OCI-LY3 (cell line): ENCODE measurements at regions not wholly inside any gene's neighbourhood (a gene's known extent, or its start where the extent isn't known, plus 50 kb on each side); places are given as distances from the start of the nearest gene placed in this dataset.
"Not testable (repeated sequence)": the region's sequence is repeated elsewhere in the genome, so short reads cannot be mapped to it uniquely, and the experiment has no call there.

Source experiments
- H2AFZ ChIP-seq: fragments of 200-600, 300-600 bp; shearing (Covaris generic); 2 replicates; pipeline ENCODE4 v1.6.0; 2014; ENCODE audit warnings: antibody characterized with exemption, low read depth, low read length
- H3K27ac ChIP-seq: fragments of 200-600, 300-600 bp; sonication (generic); 2 replicates; pipeline ENCODE4 v1.5.1; 2014; ENCODE audit warnings: mild to moderate bottlenecking, low read length, moderate library complexity, mixed read lengths
- H3K27me3 ChIP-seq: fragments of 200-600, 300-600 bp; sonication (generic); 2 replicates; pipeline ENCODE4 v1.6.1; 2014; ENCODE audit warnings: low read depth, low read length, mixed read lengths
- H3K36me3 ChIP-seq: fragments of 200-600, 300-600 bp; sonication (generic); replicated peaks from 2 replicates; pipeline ENCODE3; 2014; ENCODE audit warnings: low read depth, low read length, mixed read lengths
- H3K4me1 ChIP-seq: fragments of 300-600, 200-600 bp; sonication (generic); 2 replicates; pipeline ENCODE4 v1.6.1; 2014; ENCODE audit warnings: low read length, mixed read lengths
- H3K4me2 ChIP-seq: fragments of 200-600, 300-600 bp; sonication (generic); 2 replicates; pipeline ENCODE4 v1.6.1; 2014; ENCODE audit warnings: low read length, mixed read lengths
- H3K4me3 ChIP-seq: fragments of 300-600, 200-600 bp; sonication (generic); 2 replicates; pipeline ENCODE4 v1.5.1; 2014; ENCODE audit warnings: antibody characterized with exemption, mild to moderate bottlenecking, low read length, moderate library complexity
- H3K79me2 ChIP-seq: fragments of 300-600, 200-600 bp; shearing (Covaris generic); 2 replicates; pipeline ENCODE4 v1.6.1; 2014; ENCODE audit warnings: mild to moderate bottlenecking, low read length, mixed read lengths
- H3K9ac ChIP-seq: fragments of 300-600, 200-600 bp; shearing (Covaris generic); 2 replicates; pipeline ENCODE4 v1.6.0; 2014; ENCODE audit warnings: mild to moderate bottlenecking, low read length, moderate library complexity
- H3K9me3 ChIP-seq: fragments of 200-600, 300-600 bp; shearing (Covaris generic); 2 replicates; pipeline ENCODE4 v1.6.1; 2014; ENCODE audit warnings: low read length, mixed read lengths; ENCODE audit not compliant: insufficient read depth
- H4K20me1 ChIP-seq: fragments of 200-600, 300-600 bp; sonication (generic); 2 replicates; pipeline ENCODE4 v1.6.1; 2016; ENCODE audit warnings: low read length, mixed read lengths; ENCODE audit not compliant: insufficient read depth
- EZH2phosphoT487 ChIP-seq: fragments of 200-600 bp; shearing (Covaris generic); IDR thresholded peaks from 2 replicates; pipeline ENCODE4 v1.6.1; 2018; ENCODE audit warnings: antibody characterized with exemption, mixed run types, low read depth
- TF ChIP-seq, protein P1 (sequence below): fragments of 200-600, 300-600 bp; sonication (generic); IDR thresholded peaks from 2 replicates; pipeline ENCODE4 v1.5.1; 2014; ENCODE audit warnings: antibody characterized with exemption, low read length, low read depth

DNA sequence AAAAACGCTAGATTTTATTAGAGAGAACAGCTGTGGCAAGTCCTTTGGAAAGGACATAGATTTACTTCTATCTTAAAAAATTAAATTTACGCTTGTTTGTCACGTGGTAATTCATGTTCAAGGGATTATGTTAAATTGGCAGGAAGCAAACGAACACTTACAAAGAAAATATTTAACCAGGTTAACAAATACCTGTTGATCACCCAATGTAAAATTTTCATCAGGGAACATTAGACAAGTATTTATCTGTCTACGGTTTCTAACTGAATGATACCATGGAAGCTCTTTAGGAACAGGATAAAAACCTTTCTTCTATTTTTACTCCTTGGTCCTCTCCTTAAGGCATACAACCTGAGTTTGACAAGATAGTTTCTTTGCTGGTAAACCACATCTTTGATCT, 122.2 kb downstream of the NOC3L start:
- no peak for TF ChIP-seq EZH2phosphoT487
- TF ChIP-seq, protein P1, sequence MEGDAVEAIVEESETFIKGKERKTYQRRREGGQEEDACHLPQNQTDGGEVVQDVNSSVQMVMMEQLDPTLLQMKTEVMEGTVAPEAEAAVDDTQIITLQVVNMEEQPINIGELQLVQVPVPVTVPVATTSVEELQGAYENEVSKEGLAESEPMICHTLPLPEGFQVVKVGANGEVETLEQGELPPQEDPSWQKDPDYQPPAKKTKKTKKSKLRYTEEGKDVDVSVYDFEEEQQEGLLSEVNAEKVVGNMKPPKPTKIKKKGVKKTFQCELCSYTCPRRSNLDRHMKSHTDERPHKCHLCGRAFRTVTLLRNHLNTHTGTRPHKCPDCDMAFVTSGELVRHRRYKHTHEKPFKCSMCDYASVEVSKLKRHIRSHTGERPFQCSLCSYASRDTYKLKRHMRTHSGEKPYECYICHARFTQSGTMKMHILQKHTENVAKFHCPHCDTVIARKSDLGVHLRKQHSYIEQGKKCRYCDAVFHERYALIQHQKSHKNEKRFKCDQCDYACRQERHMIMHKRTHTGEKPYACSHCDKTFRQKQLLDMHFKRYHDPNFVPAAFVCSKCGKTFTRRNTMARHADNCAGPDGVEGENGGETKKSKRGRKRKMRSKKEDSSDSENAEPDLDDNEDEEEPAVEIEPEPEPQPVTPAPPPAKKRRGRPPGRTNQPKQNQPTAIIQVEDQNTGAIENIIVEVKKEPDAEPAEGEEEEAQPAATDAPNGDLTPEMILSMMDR: no peak
- Histone ChIP-seq H3K4me3 (no peak overlapping the region), H3K4me2 (no peak overlapping the region), H3K27me3 (no peaks in the 10 kb centered on the region), H4K20me1 (no peaks in the 10 kb centered on the region), H3K27ac (no peak overlapping the region), H3K9me3 (no peaks in the 10 kb centered on the region), H2AFZ (no peak overlapping the region), H3K79me2 (no peaks in the 10 kb centered on the region), H3K9ac (no peak overlapping the region), H3K4me1 (peaks cover 5% of the 10 kb centered on the region), H3K36me3 (no peaks in the 10 kb centered on the region)

DNA sequence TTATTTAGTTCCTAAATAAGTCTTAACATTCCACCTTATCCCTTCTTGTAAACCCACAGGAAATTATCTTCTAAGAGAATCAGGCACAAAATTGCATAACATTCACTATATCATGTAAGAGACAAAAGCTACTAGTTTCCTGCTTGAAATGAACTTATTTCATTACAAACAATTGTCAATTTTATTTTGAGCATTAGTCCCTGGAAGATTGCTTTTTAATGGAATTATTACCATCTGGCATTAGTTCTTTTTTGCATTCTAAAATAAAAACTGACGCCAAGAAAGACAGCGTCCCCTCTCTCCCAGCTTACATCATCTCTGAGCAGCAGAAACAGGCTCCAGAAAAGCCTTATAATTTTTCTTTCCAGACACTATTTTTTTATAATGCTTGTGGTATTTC, 121.8 kb downstream of the NOC3L start:
- Histone ChIP-seq H3K9ac (no peak overlapping the region), H3K4me3 (no peak overlapping the region), H3K4me1 (peaks cover 5% of the 10 kb centered on the region), H3K9me3 (no peaks in the 10 kb centered on the region), H3K27me3 (no peaks in the 10 kb centered on the region), H2AFZ (no peak overlapping the region), H4K20me1 (no peaks in the 10 kb centered on the region), H3K27ac (no peak overlapping the region), H3K36me3 (no peaks in the 10 kb centered on the region), H3K4me2 (no peak overlapping the region), H3K79me2 (no peaks in the 10 kb centered on the region)
- TF ChIP-seq EZH2phosphoT487: no peak
- TF ChIP-seq, protein P1: no peak

DNA sequence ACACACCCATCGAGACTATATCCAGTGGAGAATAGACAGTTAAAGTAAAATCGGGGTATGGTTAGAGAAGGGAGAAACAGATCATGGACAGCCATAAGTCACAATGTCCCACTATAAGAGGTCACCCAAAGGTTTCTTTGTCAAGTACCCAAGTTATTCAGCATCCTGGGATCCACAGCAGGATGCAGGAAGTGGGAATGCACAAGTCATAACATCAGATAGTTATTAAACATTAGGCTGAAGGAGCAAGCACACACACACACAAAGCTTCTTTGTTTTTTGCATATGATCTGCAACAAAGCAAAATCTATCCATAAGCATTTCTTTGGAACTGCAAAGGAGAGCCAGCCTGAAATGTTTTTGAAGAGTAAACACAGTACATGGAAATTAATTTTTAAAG, 111.6 kb downstream of the NOC3L start:
- Histone ChIP-seq H3K79me2 (no peaks in the 10 kb centered on the region), H3K4me2 (no peak overlapping the region), H3K4me1 (no peaks in the 10 kb centered on the region)

DNA sequence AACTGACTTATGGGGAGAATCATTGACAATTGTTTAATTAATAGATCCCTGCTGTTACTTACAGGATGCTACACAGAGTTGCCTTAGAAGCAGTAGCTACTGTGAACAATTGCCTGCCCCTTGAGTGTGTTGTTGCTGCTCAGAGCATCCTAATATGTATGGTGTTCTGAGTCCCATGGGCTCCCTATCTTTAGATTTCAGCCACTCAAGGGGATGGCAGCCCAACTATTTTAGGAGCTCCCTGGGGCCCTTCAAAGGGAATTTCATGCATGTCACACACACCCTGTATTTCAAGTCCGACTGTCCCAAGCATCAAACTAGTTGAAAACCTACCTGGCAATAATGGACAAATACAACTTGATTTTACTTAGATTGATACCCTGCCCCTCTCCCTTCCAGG, 111.2 kb downstream of the NOC3L start:
- Histone ChIP-seq H3K9me3 (no peaks in the 10 kb centered on the region), H4K20me1 (no peaks in the 10 kb centered on the region), H3K9ac (no peak overlapping the region), H3K36me3 (no peaks in the 10 kb centered on the region), H2AFZ (no peak overlapping the region), H3K4me2 (no peak overlapping the region), H3K4me1 (no peaks in the 10 kb centered on the region), H3K27ac (no peak overlapping the region), H3K4me3 (no peak overlapping the region), H3K27me3 (no peaks in the 10 kb centered on the region), H3K79me2 (no peaks in the 10 kb centered on the region)
- TF ChIP-seq EZH2phosphoT487: no peak
- TF ChIP-seq, protein P1: no peak

More for the DNA sequence above, 111.6 kb downstream of the NOC3L start:
- H3K9ac ChIP-seq: no peak overlapping the region
- no peaks in the 10 kb centered on the region for H3K9me3 ChIP-seq
- no peak overlapping the region for H3K27ac ChIP-seq
- no peaks in the 10 kb centered on the region for H3K36me3 ChIP-seq
- TF ChIP-seq, protein P1: no peak
- no peak for TF ChIP-seq EZH2phosphoT487
- no peak overlapping the region for H2AFZ ChIP-seq
- H3K4me3 ChIP-seq: no peak overlapping the region
- no peaks in the 10 kb centered on the region for H4K20me1 ChIP-seq
- H3K27me3 ChIP-seq: no peaks in the 10 kb centered on the region

DNA sequence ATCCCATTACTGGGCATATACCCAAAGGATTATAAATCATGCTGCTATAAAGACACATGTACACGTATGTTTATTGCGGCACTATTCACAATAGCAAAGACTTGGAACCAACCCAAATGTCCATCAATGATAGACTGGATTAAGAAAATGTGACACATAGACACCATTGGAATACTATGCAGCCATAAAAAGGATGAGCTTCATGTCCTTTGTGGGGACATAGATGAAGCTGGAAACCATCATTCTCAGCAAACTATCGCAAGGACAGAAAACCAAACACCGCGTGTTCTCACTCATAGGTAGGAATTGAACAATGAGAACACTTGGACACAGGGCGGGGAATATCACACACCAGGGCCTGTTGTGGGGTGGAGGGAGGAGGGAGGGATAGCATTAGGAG, 105.3 kb downstream of the NOC3L start:
- H3K9me3 ChIP-seq, H3K4me1 ChIP-seq, H3K79me2 ChIP-seq, H3K4me3 ChIP-seq, H3K27me3 ChIP-seq, H3K9ac ChIP-seq, H3K36me3 ChIP-seq, H4K20me1 ChIP-seq, H3K4me2 ChIP-seq, H3K27ac ChIP-seq, H2AFZ ChIP-seq: not testable (repeated sequence)
